HG03342 (cell line): ENCODE measurements at regions not wholly inside any gene's neighbourhood (a gene's known extent, or its start where the extent isn't known, plus 50 kb on each side); places are given as distances from the start of the nearest gene placed in this dataset.

Experiments
- ATAC-seq: cut with Tn5 transposase; IDR thresholded peaks from one replicate; pipeline ENCODE4 v1.9.1; 2021; ENCODE audit warnings: mild to moderate bottlenecking, moderate library complexity; ENCODE audit not compliant: unreplicated experiment

DNA sequence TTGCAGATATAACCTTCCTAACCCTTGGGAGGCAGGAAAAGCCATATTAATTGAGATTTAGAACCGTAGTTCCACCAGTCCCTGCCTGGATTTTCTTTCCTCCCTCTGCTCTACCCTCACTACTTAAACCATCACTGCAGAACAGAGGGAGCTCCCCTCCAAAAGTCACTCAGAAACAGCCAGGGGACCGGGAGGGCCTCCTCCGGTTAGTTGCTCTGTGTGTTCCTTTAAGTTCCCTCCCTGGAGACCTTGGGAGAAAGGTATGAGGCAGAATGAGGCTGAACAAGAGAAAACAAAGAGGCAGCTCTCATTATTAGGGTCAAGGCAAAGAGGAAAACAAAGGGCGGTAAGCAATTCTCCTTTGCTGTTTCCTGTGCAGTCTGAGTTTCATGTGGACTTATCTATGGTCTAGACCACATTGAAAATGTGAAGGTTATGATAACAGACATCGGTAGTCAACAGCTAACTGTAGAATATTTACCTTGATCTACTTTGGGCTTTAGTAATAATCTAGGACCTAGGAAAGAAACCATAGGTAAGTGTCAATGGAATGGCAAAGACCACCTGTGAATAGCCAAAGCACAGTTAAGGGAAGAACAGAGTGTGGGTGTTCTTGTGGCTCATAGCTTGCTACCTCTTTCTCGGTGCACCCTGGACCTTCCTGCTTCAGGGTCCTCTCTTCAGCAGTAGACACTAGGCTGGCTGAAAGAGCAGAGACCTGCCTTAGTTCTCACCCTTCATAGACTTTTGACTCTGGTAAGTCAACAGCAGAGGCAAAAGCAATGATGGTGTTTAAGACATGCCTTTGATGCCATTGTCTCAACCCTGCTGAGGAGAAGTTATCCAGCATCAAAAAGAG lies 250.9 kb upstream of the CITED2 start:
- ATAC-seq, result no peak

DNA sequence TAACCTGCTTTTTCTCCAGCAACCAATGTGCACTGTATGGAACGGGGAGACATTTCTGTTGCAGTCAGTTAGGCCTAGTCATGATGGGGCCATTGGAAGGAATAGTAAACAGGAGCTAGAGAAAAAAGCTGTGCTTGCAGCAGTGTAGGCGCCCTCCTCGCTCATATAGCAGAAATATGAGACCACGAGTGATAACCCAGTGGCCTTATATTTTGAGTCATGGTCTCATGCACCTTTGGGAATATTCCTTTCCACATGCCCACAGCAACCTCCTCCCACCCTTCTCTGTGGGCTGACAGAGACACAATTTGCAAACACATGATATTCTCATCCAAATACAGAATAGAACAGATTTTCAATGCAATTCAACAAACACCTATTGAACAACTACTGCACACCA lies 248.9 kb upstream of the CITED2 start:
- no peak for ATAC-seq

DNA sequence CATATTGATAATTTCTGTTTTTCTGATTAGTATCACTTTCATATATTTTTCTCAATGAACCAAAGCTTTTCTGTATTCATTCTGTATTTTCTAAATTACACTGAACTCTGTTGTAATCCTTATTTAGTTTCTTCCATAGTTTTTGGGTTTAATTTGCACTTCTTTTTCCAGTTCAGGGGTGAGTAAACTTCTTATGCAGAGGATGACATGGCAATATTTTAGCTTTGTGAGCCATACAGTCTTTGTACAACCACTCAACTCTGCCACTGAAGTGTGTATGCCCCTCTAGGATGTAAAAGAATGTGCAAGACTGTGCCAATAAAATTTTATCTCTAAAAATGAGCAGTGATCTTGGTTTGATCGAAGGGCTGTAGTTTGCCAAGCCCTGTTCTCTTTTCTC lies 239.0 kb upstream of the CITED2 start:
- ATAC-seq, result no peak

DNA sequence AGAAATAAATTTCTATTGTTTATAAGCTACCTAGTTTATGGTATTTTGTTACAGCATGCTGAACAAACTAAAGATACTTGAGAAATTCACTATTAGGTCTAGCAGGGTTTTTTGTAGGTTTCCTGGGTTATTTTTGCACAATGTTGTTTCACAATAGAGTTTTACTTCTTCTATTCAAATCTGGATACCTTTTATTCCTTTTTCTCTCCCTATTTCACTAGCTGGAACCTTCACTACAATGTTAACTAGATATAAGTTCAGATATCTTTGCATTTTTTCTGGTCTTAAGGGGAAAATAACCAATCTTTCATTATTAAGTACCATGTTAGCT lies 237.7 kb upstream of the CITED2 start:
- ATAC-seq, result no peak

DNA sequence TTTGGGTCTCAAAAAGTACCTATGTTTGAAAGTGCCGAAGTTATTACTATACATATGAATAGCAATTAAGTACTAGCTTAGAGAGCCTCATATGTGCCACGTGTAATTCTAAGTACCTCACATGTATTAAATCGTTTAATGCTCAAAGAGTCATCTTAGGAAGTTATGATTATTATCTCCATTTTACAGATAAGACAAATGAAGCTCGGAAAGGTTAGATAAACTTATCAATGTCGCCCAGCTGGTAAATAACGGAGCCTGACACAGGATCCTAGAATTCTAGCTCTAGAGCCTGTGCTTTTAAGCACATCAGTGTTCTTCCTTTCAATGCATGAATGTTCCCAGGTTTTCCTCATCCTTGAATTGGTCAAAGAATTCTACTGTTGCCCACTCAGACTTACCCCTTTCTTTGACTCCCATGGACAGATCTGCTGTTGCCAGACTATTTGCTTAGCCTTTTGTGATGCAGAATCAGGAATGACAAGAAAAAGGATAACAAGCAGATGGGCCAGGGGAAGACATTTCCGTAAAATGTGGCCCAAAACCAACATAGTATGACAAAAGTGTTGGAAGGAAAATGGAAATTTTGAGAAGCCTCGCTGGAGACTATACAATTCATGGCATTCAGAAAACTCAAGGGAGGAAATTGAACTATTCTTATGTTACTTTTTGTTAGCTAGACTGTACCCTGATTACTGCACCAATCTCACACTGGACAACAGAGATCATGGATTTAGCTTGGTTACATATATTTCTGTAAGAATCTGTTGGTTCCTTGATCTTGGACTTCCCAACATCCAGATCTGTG lies 237.1 kb upstream of the CITED2 start:
- no peak for ATAC-seq

DNA sequence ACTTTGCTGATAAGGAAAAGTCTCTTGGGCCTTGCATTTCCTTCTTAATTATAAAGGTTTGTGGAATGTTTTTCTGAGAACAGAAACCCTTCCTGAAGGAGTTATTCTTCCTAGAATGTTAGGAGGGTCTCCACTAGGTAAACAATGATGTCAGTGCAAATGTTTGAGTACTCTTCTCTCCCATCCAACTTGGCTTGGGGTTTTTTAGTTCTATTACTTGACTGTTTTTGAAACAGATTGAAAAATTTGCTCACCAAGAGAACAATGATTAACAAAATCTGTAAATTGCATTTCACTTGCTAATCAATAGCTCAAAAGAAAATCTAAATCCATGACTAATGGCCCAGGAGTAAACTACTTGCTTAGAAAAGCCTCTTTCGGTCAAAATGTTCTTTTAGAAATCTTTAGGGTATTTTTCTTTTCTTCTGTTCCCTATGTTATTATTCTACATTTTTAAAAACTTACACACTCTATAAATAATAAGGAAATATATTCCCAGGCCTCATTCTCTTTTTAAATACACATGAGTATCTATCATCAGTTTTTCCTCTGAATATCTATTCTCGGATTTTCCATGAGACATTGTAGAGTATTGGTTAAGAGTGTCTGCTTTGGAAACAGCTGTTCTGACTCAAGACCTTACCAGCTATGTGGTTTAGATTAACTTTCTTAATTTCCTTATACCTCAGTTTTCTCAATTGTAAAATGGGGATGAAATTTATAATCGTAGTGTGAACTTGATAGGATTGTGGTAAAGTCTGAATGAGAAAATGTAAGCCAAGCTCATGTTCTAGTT lies 234.2 kb upstream of the CITED2 start:
- ATAC-seq, result no peak

DNA sequence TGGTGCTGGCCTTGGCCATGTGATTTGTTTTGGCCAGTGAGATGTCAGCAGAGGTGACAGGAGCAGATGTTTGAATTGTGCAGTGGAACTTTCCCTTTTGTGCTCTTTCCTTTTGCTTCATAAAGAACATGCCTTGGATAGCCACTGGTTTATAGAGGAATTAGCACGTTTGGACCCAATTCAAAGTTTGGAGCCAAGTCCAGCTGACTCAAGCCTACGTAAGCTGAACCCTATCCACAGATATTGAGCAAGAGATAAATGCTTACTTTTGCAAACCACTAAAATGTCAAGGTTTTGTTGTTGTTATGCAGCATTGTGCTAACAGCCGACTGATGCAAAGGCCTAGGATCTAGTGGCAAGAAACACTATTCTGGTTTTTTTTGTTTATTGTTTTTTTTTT lies 230.9 kb upstream of the CITED2 start:
- ATAC-seq, result no peak

DNA sequence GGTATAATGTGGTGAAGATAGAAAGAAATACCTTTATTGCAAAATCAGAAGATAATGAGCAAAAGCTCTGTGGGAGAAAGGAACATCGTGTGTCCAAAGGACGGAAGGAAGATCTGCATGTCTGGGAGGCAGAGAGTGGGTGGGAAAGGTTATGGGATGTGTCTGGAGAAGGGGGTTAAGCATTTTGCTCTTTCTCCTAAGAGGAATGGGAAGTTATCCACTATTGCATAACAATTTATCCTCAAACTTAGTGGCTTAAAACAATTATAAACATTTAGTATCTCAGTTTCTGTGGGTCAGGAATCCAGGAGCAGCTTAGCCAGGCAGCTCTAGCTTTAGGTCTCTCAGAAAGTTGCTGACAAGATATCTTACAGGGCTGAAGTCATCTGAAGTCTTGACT lies 229.1 kb upstream of the CITED2 start:
- ATAC-seq, result no peak

DNA sequence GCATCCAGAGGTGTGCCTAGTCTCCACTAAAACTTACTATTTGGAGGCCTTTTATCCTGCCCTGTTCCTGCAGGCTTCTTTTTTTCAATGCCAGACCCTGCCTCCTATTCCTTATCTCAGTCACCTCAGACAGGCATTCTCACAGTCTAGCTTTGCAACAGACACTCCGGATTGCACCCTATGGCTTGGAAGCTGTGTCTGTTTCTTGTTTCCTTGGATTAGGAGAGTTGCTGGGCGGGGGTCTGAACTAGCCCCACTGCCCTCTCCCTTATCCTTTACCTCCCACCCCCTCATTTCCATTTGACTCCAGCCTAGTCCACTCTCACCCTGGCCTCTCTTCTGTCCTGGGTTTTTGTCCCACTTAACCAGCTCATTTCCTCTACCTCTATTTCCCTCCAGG lies 228.1 kb upstream of the CITED2 start:
- ATAC-seq, result no peak

DNA sequence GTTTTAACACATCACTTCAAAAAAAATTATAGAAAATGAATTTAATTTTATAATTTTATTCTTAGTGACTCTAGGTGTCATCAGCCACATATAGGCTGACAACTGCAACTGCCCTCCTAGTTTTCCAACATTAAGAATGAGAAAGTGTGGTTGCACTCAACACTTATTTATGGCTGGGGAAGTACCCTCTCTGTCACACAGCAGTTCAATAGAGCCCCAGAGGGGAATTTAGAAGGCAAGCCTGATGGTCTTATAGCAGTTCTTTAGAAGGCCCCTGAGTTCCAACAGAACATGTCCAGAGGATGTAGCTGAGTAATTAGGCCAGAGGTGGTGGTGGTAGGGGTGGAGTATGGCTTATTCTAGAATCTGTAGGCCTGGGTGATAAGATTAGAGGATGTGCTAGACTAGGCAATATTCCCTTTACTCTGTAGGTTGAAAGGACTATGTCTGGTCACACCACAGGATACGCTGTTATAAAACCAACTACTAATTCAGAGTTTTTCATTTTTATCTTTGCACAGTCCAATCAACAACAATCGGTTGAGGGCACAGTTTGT lies 226.5 kb upstream of the CITED2 start:
- ATAC-seq, result peak; percentile 94

DNA sequence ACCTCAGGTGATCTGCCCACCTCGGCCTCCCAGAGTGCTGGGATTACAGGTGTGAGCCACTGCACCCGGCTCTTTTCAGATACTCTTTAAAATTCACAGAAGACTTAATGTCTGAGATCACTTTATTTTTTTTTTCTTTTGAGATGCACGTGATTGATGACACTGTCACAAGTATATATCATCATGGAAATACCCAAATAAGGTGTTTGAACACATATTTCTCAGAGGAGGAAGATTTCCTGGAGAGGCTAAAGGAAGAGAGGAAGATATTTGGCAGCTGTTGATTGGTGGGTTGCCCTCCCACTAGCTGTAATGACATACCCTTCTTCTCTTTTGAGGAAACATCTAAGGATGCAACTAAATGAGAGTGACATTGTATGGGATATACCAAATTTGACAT lies 225.9 kb upstream of the CITED2 start:
- peak; percentile 19 for ATAC-seq

DNA sequence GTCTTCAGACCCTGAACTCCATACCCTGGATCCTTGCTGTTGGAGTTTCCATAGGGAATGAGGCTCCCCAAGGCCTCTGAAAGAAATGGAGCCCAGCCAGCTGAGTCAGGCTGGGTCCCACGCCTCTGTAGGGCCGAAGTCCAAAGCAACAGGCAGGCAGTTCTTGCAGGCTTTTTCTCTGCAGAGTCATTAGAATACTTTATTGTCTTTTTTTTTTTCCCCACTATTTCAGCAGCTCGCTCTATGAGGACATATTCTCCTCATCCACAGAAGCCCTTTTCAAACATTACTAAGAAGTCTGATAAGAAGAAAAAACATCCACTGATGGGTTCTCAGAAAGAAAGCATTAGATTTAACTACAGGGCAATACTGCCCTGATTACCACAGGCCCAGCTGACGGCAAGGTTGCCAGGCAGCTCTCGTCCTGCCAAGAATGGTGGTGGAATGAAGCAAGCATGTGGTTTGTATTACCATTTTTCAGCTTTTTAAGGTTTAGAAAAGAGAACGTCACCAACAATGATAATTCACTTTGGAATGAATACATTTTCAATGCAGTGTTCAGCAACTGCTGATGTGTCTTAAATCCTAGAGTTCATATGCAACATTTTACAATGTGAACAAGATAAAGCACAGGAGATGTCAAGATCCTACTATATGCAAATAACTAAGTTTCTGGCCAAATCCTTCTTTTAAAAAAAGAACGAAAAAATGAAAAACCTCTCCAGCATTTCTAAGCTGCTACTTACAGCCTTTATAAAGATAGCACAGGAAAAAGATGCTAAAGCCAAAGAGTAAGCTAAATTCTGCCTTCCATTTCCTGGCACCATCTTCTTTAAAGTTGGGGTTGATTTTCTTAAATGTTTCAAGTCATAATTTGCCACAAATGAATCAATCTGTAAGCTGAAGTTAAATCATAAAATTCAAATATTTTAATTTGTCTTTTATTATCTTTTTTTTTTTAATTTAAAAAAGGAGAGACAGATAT lies 223.6 kb upstream of the CITED2 start:
- ATAC-seq, result no peak

DNA sequence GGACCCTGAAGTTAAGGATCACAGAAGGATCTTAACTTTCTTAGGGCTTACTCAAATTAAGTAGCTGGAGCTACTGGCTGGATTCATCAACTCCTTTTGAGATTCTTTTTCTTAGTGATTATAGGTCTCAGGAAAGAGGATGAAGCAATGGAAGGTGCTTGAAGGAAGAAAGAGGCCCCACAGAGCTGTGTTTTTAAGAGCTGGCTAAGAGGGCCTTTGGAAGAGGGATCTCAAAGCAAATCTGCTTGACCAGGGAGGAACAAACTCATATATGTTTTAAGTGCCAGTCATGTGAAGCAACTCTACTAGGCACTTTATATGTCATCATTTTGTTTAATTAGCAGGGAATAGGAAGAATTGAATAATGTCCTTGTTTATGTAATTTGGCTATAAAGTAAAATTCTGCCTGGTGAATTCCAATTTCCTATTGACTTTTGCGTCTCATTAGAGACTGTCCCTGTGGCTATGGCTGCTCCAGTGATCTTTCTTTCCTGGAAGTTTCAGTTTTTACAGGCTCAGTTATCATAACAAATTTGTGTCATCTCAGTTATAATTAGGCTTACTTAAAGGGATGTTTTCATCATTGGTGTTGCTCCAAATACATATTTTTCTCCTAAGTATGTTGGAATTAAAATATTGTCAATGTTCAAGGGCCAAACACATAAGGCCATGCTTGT lies 222.8 kb upstream of the CITED2 start:
- no peak for ATAC-seq

DNA sequence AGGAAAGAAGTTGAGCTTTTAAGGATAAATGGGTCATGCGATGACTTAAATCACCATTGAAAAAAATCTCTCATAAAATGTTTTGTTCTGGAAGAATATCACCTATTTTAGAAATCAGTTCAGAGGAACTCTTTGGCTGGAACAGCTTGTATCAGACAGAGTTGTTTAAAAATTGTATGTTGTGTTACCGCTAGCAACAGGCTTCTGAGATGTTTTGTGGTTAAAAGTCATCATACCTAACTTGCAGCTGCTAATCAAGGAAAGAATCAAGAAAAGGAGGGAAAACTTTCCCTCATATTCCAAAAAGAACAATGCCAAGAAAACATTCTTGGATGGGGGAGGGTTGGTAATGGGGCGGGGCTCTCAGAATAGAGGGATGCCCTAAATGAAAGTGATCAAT lies 220.7 kb upstream of the CITED2 start:
- no peak for ATAC-seq

DNA sequence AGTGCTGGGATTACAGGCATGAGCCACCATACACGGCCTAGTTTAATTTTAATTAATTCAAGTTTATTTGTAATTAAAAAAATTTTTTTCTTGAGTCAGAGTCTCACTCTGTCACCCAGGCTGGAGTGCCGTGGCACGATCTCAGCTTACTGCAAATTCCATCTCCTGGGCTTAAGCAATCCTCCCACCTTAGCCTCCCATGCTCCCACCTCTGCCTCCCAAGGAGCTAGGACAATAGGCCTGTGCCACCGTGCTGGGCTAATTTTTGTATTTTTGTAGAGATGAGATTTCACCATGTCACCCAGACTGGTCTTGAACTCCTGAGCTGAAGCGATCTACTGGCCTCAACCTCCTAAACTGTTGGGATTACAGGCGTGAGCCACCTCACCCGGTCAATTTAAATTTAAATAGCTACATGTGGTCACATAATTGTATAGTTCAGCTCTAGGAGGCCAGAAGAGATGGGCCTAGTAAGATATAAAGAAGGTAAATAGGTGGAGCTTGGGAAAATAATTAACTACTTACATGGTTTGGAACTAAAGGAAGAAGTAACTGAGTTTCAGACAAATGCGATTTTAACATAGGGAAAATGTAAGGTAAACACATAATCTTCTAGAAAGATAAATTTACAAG lies 220.0 kb upstream of the CITED2 start:
- ATAC-seq, result no peak

DNA sequence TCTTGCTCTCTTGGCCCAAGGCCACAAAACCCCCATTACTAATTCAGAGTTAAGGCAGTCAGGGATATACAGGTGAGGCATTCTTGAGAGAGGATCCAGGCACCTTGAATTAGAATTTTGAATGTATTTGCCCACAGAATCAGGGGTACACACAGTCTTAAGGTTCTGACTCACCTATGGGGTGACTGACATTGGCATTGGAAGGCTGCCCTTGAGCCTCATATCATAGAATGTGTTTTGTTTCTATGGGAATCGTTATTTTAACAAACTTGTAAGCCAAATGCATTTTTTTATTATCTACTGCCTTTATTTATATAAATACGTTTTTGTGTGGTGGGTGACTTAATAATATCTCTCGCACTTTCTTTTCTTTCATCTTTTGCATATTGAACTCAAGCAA lies 218.6 kb upstream of the CITED2 start:
- ATAC-seq, result no peak

DNA sequence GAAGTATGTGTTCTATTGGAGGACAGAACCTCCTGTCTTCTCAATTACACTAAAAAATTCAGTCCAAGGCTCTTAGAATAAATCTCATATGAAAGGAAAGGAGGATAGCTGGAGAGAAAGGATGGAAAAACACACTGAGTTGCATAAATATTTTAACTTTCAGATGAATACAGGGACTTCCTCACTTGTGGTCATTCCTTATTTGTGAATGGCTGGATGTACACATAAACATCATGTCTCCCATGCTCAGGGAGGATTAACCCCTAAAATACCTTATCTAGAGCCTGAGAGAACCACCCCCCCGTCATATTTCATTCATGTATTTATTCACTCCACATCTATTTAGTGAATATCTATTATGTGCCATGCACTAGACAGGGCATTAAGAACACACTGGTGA lies 217.6 kb upstream of the CITED2 start:
- no peak for ATAC-seq

DNA sequence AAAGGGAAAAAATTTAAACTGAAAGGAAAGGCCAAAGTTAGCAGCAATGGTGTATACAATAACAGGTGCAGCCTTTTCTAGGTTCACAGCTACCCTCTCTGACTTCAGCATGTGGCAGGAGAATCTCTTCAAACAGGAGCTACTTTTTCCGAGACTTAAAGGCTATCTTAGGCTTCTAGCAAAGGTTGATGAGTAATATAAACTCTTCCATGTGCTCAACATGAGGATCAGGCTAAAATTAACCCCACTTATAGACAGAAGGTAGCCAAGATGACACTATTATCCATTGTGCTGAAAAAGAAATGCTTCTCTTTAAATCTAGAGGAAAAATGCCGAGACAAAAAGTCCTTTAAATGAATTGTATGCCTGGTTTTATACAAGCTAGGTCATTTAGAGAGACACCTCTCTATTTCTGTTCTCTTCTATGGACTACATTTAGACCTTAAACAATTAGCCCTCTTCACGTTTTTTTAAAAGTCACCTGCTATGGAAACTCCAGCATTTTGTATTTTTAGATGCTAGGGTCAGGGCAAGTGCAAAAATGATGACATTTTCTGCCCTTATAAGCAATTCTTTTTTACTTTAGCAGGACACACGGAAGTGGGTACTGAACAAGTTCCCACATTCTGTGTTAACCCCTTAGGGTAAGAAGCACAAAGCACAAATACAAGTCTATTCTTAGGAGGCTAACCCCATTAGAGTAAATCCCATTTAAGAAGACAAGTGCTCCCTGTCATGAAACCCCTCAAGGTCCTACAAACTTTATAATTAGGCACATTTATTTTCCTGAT lies 216.8 kb upstream of the CITED2 start:
- ATAC-seq, result no peak
